HEK293T (cell line): ENCODE measurements at regions not wholly inside any gene's neighbourhood (a gene's known extent, or its start where the extent isn't known, plus 50 kb on each side); places are given as distances from the start of the nearest gene placed in this dataset.
"Not testable (repeated sequence)": the region's sequence is repeated elsewhere in the genome, so short reads cannot be mapped to it uniquely, and the experiment has no call there.

Experiments
- CTCF ChIA-PET: fragments of 350-600 bp; formaldehyde crosslinking; extraction: SDS; loops from one replicate; lab custom pipeline; 2021; ENCODE audit warnings: antibody characterized with exemption, inconsistent platforms; lab: Yijun Ruan, JAX
- POLR2A ChIA-PET: fragments of 350-600 bp; formaldehyde crosslinking; extraction: SDS; loops from one replicate; lab custom pipeline; 2020; ENCODE audit warnings: antibody characterized with exemption, inconsistent platforms; lab: Yijun Ruan, JAX
- DNase-seq: peaks from one replicate; pipeline ENCODE4 v3.0.0; 2012; ENCODE audit warnings: mixed read lengths; ENCODE audit errors: extremely low spot score
- ARNT ChIP-seq: fragments of 450-650 bp; IDR thresholded peaks from 2 replicates; pipeline ENCODE4 v1.6.1; 2017; ENCODE audit warnings: mild to moderate bottlenecking
- BHLHE40 ChIP-seq: fragments of 450-650 bp; IDR thresholded peaks from 2 replicates; pipeline ENCODE4 v1.6.1; 2016; ENCODE audit warnings: mild to moderate bottlenecking, moderate library complexity, borderline replicate concordance
- CTBP1 ChIP-seq: fragments of 450-650 bp; IDR thresholded peaks from 2 replicates; pipeline ENCODE4 v1.6.1; 2016; ENCODE audit warnings: borderline replicate concordance
- ELF4 ChIP-seq: fragments of 450-650 bp; IDR thresholded peaks from 2 replicates; pipeline ENCODE4 v1.6.1; 2017; ENCODE audit warnings: antibody characterized with exemption
- FOXA1 ChIP-seq: fragments of 450-650 bp; IDR thresholded peaks from 2 replicates; pipeline ENCODE4 v1.6.1; 2016; ENCODE audit warnings: mild to moderate bottlenecking
- FOXK2 ChIP-seq: fragments of 450-650 bp; IDR thresholded peaks from 2 replicates; pipeline ENCODE4 v1.6.1; 2016; ENCODE audit warnings: mild to moderate bottlenecking
- FOXM1 ChIP-seq: fragments of 450-650 bp; IDR thresholded peaks from 2 replicates; pipeline ENCODE4 v1.6.1; 2017; ENCODE audit warnings: mild to moderate bottlenecking, borderline replicate concordance
- HDGF ChIP-seq: fragments of 450-650 bp; IDR thresholded peaks from 2 replicates; pipeline ENCODE4 v1.6.1; 2017; ENCODE audit warnings: antibody characterized with exemption, borderline replicate concordance
- L3MBTL2 ChIP-seq: fragments of 450-650 bp; conservative IDR thresholded peaks from 2 replicates; pipeline ENCODE4 v1.6.1; 2016; ENCODE audit warnings: mild to moderate bottlenecking
- LEF1 ChIP-seq: fragments of 450-650 bp; IDR thresholded peaks from 2 replicates; pipeline ENCODE4 v1.6.1; 2017; ENCODE audit warnings: mild to moderate bottlenecking, borderline replicate concordance
- NFRKB ChIP-seq: fragments of 450-650 bp; IDR thresholded peaks from 2 replicates; pipeline ENCODE4 v1.6.1; 2016; ENCODE audit warnings: mild to moderate bottlenecking, moderate library complexity
- SP1 ChIP-seq: fragments of 450-650 bp; IDR thresholded peaks from 2 replicates; pipeline ENCODE4 v1.6.1; 2017
- SUZ12 ChIP-seq: fragments of 450-650 bp; IDR thresholded peaks from 2 replicates; pipeline ENCODE4 v1.6.1; 2016; ENCODE audit warnings: mild to moderate bottlenecking
- TARDBP ChIP-seq: fragments of 450-650 bp; IDR thresholded peaks from 2 replicates; pipeline ENCODE4 v1.6.1; 2016
- ZNF384 ChIP-seq: fragments of 450-650 bp; IDR thresholded peaks from 2 replicates; pipeline ENCODE4 v1.6.1; 2016
- TF ChIP-seq, protein P1 (sequence below): fragments of 450-650 bp; IDR thresholded peaks from 2 replicates; pipeline ENCODE4 v1.6.1; 2016

DNA sequence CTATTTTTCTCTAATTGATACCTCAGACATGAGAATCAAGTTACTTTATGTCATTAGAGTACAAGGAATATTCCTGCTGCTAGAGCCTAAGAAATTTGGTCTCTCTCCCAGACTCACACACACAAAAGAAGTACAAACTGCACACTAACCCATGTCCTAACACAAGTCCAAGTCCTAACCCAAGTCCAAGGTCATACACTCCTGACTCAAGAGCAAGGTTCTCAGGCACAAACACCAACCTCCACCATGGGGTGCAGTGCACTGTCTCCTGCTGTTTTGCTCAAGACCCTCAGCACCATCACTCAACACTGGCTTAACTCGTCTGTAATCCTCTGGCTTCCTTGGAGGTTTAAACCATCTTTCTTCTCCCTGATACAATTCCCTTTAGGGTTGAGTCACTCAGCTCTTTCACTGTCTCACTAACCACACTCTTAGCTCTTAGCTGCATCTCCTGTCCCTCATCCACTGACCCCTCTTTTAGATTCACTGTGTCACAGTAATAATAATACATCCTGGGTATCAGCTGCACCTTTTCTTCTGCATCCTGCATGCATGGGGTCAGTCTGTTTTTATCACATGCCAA is 129.8 kb downstream of the BCL2L11 start:
- no peak for DNase-seq
- POLR2A ChIA-PET: no interaction called here
- TF ChIP-seq HDGF: no peak
- TF ChIP-seq NFRKB: no peak
- no peak for TF ChIP-seq L3MBTL2
- TF ChIP-seq FOXA1: no peak
- TF ChIP-seq SUZ12: no peak
- no peak for TF ChIP-seq FOXM1
- TF ChIP-seq SP1: no peak
- no peak for TF ChIP-seq ZNF384
- no peak for TF ChIP-seq FOXK2
- TF ChIP-seq ELF4: no peak
- no peak for TF ChIP-seq CTBP1
- TF ChIP-seq TARDBP: no peak
- no peak for TF ChIP-seq LEF1
- no peak for TF ChIP-seq BHLHE40
- no peak for TF ChIP-seq ARNT
- TF ChIP-seq, protein P1, sequence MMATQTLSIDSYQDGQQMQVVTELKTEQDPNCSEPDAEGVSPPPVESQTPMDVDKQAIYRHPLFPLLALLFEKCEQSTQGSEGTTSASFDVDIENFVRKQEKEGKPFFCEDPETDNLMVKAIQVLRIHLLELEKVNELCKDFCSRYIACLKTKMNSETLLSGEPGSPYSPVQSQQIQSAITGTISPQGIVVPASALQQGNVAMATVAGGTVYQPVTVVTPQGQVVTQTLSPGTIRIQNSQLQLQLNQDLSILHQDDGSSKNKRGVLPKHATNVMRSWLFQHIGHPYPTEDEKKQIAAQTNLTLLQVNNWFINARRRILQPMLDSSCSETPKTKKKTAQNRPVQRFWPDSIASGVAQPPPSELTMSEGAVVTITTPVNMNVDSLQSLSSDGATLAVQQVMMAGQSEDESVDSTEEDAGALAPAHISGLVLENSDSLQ: no peak
- CTCF ChIA-PET: no interaction called here

DNA sequence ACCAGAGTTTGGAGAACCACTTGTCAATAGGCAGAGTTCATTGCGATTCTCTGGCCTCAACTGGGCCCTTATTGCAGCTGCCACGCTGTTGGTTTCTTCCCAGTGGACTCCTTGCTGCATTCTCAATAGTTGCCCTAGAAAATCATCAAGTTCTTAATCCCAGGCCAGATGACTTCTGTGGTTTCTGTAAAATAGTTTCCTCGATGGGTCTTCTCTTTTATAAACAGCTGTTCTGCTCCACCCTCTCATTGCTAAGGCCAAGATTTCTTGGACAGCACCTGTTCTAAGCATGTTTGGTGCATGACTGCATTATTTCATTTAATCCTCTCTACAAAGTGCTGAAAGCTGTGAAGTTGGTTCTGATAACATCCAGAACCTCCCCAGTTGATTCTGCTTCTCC is 131.0 kb downstream of the BCL2L11 start:
- POLR2A ChIA-PET: no interaction called here
- TF ChIP-seq SUZ12 (no peak), FOXK2 (no peak), FOXM1 (no peak), BHLHE40 (no peak), ARNT (no peak), LEF1 (no peak), SP1 (no peak), HDGF (no peak), ZNF384 (no peak), FOXA1 (no peak), ELF4 (no peak), TARDBP (no peak)
- TF ChIP-seq, protein P1: no peak
- no peak for DNase-seq
- CTCF ChIA-PET: no interaction called here

DNA sequence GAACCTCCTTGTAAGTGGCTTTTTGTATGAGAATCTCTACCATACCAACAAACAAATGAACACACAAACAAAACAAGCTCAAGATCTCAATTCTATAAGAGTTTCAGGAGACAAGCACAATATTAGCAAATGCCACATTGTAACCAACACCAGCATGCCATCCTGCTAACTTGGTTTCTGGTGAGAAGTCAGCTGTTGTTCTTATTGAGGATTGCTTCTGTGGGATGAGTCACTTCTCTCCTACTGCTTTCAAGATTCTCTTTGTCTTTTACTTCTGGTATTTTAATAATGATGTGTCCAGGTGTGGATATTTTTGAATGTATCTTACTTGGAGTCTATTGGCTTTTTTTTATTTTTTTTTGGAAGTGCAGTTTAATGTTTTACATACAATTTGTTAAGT is 131.7 kb downstream of the BCL2L11 start:
- CTCF ChIA-PET: no interaction called here

DNA sequence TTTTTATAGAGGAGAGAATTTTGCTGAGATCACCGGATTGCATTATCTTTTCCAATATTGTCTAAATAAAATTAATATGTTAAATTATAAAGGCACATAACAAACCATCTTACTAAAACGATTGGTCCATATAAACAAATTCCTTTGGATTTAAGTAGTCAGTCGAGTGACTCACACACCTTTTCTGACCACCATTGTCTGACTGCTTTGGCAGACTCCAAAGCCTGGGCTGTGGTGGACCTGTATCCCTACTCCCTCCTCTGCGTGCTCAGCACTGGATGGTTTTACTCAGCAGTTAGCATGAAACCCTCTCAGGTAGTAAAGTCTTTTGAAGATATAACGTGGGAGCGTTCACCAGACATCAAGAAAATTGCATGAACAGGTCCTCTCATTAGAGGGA is 134.2 kb downstream of the BCL2L11 start:
- CTCF ChIA-PET, POLR2A ChIA-PET, DNase-seq: not testable (repeated sequence)

More for the DNA sequence above, 131.7 kb downstream of the BCL2L11 start:
- DNase-seq: no peak
- no peak for TF ChIP-seq ARNT
- no peak for TF ChIP-seq BHLHE40
- no peak for TF ChIP-seq HDGF
- TF ChIP-seq SUZ12: no peak
- TF ChIP-seq NFRKB: no peak
- TF ChIP-seq CTBP1: no peak
- TF ChIP-seq, protein P1: no peak
- no peak for TF ChIP-seq FOXK2
- POLR2A ChIA-PET: no interaction called here

DNA sequence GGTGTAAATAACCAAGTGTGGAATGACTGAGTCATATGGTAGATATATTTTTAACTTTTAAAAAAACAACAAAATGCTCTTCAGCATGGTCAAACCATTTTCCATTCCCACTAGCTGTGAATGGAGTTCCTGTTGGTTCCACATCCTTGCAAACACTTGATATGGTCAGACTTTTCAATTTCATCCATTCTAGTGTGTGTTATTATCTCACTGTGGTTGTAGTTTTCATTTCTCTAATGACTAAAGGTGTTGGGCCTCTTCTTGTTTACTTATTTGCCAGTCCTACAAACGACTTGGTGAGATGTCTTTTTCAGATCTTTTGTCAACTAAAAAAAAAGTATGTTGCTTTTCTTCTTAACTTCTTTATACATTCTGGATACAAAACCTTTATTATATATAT is 135.9 kb downstream of the BCL2L11 start:
- DNase-seq, POLR2A ChIA-PET, CTCF ChIA-PET: not testable (repeated sequence)

DNA sequence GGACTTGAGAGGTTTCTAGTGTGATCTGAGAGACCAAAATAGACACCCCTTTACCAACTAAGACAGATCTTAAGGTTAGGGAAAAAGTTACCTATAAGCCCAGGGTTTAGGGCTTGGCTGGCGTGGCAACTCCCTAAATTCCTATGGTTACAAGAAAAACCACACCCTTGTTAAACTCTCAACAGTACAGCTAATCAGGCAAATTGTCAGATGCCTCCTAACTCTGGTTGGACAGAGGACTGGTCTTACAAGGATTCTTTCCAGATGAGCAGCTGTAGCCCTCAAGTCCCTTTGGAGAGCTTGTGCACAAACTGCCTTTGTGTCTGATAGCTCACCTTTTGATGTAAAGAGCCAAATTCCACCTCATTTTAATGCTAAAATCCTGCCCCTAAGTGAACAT is 136.9 kb downstream of the BCL2L11 start:
- CTCF ChIA-PET, POLR2A ChIA-PET: not testable (repeated sequence)

DNA sequence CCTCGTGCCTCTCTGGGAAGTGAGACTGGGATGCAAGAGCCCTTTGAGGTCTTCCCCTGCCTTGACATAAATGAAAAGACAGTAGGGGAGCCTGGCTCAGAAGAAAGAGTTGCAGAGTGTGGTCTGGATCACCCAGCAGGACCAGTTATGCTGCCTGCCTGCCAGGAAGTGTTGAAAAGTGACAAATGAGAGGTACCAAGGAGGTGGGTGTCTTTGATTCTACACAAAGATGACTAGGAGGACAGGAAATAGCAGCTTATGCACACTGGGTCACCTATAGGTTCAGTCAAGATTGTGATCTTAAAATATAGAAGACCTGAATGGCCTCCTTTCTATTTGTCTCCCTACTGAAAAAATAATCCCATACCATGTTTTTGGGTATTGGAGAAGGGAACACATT is 137.6 kb downstream of the BCL2L11 start:
- POLR2A ChIA-PET, CTCF ChIA-PET, DNase-seq: not testable (repeated sequence)

More for the DNA sequence above, 136.9 kb downstream of the BCL2L11 start:
- not testable (repeated sequence) for DNase-seq

DNA sequence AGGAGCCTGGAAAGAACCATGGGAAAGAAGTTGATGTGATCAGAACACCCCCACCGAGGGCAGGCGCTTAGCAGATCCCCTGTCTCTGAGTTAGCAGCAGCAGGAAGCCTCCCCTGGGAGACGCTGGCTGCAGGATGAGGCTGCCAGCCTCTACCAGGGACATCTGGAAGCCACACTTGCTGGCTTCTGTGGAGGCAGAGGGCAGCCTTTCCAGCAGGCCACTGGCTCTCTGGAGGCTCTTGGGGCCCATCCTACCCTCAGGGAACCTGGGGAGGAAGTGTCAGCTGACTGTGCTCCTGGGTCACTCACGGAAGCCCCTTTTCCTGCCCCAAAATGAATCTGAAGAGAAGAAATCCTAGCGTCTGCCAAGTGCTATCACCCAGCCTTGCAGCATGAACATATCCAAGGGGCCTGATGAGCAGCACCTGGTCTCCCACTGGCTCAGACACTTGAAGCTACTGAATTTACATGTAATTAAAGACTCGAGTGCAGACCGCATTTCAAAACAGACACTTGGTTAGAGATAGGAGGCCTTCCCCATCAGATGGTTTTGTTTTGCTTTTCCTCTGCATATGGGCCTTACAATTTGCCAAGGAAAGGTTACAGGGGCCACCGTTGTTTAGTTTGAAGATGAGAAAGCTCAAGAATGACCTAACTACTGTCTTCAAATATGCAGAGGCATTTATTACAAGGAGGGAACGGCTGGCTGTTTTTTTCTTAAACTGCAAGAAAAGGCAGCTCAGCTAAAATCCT is 142.1 kb downstream of the BCL2L11 start:
- POLR2A ChIA-PET, CTCF ChIA-PET, DNase-seq: not testable (repeated sequence)

DNA sequence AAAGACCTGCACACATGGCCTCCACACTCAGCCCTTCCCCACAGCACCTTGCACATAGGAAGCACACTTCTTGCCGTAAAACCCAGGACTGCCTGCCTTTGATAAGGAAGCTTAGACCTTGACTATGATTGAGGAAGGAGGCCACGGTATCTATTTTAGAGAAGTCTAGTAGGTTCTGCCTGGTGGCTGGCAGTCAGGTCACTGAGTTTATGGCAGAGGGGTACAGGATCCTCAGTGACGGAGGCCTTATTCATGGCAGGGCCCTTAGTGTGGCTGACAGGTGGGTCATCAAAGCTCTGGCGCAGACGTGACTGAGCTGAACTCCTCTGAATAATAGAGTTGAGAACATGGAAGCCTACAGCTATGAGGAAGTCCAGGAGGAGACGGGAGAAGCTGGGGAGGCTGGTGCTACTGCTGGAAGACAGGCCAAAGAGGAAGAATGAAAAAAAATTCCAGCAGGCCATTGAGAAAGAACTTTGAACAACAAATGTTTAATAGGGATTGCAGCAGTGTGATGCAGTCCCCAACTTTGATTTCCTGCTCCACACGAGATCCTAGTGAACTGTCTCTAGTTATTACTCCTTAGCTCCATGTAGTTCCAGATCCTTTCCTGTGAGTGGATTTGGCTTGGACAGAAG is 142.8 kb downstream of the BCL2L11 start:
- DNase-seq, POLR2A ChIA-PET, CTCF ChIA-PET: not testable (repeated sequence)

DNA sequence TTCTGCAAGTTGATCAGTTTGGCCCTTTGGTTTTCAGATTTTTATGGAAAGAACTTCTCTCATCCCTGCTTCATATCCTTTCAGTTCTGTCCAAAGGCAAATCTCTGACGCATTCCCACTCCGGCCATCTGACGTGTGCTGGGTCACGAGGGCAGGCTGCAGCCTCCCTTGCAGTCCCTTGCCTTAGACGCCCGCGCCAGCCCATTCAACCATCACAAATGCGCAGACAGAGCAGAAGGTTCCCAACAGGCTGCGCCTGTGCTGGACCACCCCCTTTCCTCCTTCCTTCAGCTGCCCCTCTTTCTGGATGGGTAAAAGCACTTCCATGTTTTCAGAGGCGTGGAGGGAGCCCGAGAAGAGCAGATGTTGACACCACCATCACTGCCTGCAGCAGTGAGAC is 144.2 kb downstream of the BCL2L11 start:
- POLR2A ChIA-PET, DNase-seq, CTCF ChIA-PET: not testable (repeated sequence)

DNA sequence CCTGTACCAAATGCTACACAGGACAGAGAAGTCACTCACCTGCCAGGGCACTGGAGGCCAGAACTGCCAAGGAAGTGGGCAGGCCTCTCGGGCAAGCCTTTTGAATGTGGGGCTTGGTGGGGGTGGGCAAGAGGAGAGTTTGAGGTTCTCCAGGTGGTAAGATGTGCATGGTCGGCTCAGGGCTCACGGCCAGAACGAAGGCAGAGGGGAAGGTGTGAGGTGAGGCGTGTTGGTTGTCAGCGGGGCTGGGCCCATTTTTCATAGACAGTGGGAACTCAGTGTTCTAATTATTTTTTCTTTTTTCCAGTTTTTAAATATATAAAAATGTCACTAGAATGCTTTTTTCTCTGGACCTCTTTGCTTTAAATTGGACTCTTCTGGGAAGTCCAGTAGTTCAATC is 145.8 kb downstream of the BCL2L11 start:
- POLR2A ChIA-PET, CTCF ChIA-PET, DNase-seq: not testable (repeated sequence)

DNA sequence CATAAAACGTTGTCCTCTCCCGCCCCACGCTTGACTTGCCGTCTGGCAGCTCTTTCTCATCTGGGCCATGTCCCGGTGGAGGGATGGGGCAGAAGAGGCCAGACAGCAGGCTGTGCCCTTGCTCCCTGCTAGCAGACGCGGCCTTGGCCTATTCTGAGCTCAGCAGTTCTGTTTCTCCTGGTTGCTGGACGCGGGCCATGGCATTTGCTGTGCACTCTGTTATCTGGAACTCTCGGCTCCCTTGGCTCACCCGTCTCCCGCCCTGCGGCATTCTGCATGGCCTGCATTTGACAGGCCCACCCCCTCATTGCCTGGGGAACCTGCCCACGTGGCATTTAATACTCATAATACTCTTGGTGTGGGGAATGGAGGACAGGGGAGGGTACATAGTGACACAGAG is 146.3 kb downstream of the BCL2L11 start:
- POLR2A ChIA-PET, CTCF ChIA-PET, DNase-seq: not testable (repeated sequence)
